GM23338 (cell line): ENCODE measurements at regions not wholly inside any gene's neighbourhood (a gene's known extent, or its start where the extent isn't known, plus 50 kb on each side); places are given as distances from the start of the nearest gene placed in this dataset.

ENCODE experiments used
- ATAC-seq: fragments of 200-7000 bp; cut with Tn5 transposase; 3 replicates; pipeline ENCODE4 v1.9.1; 2020
- DNase-seq: peaks from one replicate; pipeline ENCODE4 v3.0.0-alpha.2; 2015; ENCODE audit warnings: low spot score
- H2AFZ ChIP-seq: fragments of 200-600 bp; sonication (generic); 2 replicates; pipeline ENCODE4 v1.8.0; 2016; ENCODE audit warnings: antibody characterized with exemption, mild to moderate bottlenecking, moderate library complexity
- H3F3A ChIP-seq: fragments of 200-600 bp; sonication (generic); replicated peaks from 2 replicates; pipeline ENCODE4 v1.8.0; 2017; ENCODE audit warnings: antibody characterized with exemption, mixed run types, low read depth
- H3K27ac ChIP-seq: fragments of 200-600 bp; sonication (generic); 2 replicates; pipeline ENCODE4 v1.6.1; 2016; ENCODE audit warnings: low read depth
- H3K27me3 ChIP-seq: fragments of 200-600 bp; sonication (generic); 2 replicates; pipeline ENCODE4 v1.8.0; 2016; ENCODE audit warnings: mild to moderate bottlenecking, mixed run types, moderate library complexity; ENCODE audit not compliant: insufficient read depth
- H3K36me3 ChIP-seq: fragments of 200-600 bp; sonication (generic); 2 replicates; pipeline ENCODE4 v1.8.0; 2016; ENCODE audit warnings: mild to moderate bottlenecking; ENCODE audit not compliant: insufficient read depth
- H3K4me1 ChIP-seq: fragments of 200-600 bp; sonication (generic); 2 replicates; pipeline ENCODE4 v1.8.0; 2016; ENCODE audit warnings: mild to moderate bottlenecking, moderate library complexity; ENCODE audit not compliant: insufficient read depth
- H3K4me2 ChIP-seq: fragments of 200-600 bp; sonication (generic); 2 replicates; pipeline ENCODE4 v1.7.1; 2017; ENCODE audit warnings: mixed run types
- H3K4me3 ChIP-seq: fragments of 200-600 bp; sonication (generic); 2 replicates; pipeline ENCODE4 v1.6.1; 2016; ENCODE audit warnings: mixed run types
- H3K79me2 ChIP-seq: fragments of 200-600 bp; sonication (generic); replicated peaks from 2 replicates; pipeline ENCODE4 v1.8.0; 2017; ENCODE audit warnings: mild to moderate bottlenecking; ENCODE audit not compliant: insufficient read depth
- H3K9me2 ChIP-seq: fragments of 200-600 bp; sonication (generic); 2 replicates; pipeline ENCODE4 v1.8.0; 2017; ENCODE audit not compliant: insufficient read depth
- H4K20me1 ChIP-seq: fragments of 200-600 bp; sonication (generic); replicated peaks from 2 replicates; pipeline ENCODE4 v1.8.0; 2017; ENCODE audit warnings: mild to moderate bottlenecking; ENCODE audit not compliant: insufficient read depth
- H3K27ac Mint-ChIP-seq: 2 replicates; pipeline ENCODE4 v1.8.0; 2020; ENCODE audit warnings: inconsistent platforms, mild to moderate bottlenecking, moderate library complexity, mixed read lengths
- H3K27me3 Mint-ChIP-seq: 3 replicates; pipeline ENCODE4 v1.8.0; 2022; ENCODE audit warnings: low read depth, mild to moderate bottlenecking, moderate library complexity, mixed read lengths, inconsistent platforms; ENCODE audit not compliant: insufficient read depth, poor library complexity
- H3K36me3 Mint-ChIP-seq: 3 replicates; pipeline ENCODE4 v1.8.0; 2021; ENCODE audit warnings: low read depth, mild to moderate bottlenecking, inconsistent platforms, moderate library complexity, mixed read lengths
- H3K4me1 Mint-ChIP-seq: 3 replicates; pipeline ENCODE4 v1.8.0; 2020; ENCODE audit warnings: mild to moderate bottlenecking, inconsistent platforms, mixed read lengths
- H3K4me3 Mint-ChIP-seq: 3 replicates; pipeline ENCODE4 v1.8.0; 2021; ENCODE audit warnings: moderate library complexity, mild to moderate bottlenecking, inconsistent platforms, mixed read lengths
- H3K9me3 Mint-ChIP-seq: 3 replicates; pipeline ENCODE4 v1.8.0; 2020; ENCODE audit warnings: moderate library complexity, mild to moderate bottlenecking, inconsistent platforms, mixed read lengths
- CREB1 ChIP-seq: fragments of 250-450 bp; sonication (Bioruptor Pico); IDR thresholded peaks from 2 replicates; pipeline ENCODE4 v1.5.0; 2020; ENCODE audit warnings: low read depth, mild to moderate bottlenecking, moderate library complexity
- CTCF ChIP-seq, 2 experiments: fragments of 200-600 bp in 1 of 2; sonication (generic) in 1 of 2; conservative IDR thresholded peaks; 2 replicates each; pipeline versions ENCODE4 v1.5.1 to v1.6.1; 2016 to 2017; ENCODE audit warnings: antibody characterized with exemption in 2 of 2, low read depth in 2 of 2, mild to moderate bottlenecking in 2 of 2, moderate library complexity in 1 of 2
- ETS1 ChIP-seq: IDR thresholded peaks from 2 replicates; pipeline ENCODE4 v1.6.1; 2016; ENCODE audit warnings: antibody characterized with exemption
- EZH2 ChIP-seq: fragments of 200-600 bp; sonication (generic); IDR thresholded peaks from one replicate; pipeline ENCODE4 v1.8.0; 2017; ENCODE audit warnings: antibody characterized with exemption, mild to moderate bottlenecking, low read depth; ENCODE audit not compliant: unreplicated experiment
- EZH2phosphoT487 ChIP-seq: fragments of 200-600 bp; sonication (generic); IDR thresholded peaks from one replicate; pipeline ENCODE4 v1.8.1; 2018; ENCODE audit warnings: antibody characterized with exemption; ENCODE audit not compliant: unreplicated experiment
- JUNB ChIP-seq: IDR thresholded peaks from one replicate; pipeline ENCODE4 v1.6.1; 2016; ENCODE audit warnings: antibody characterized with exemption; ENCODE audit not compliant: unreplicated experiment
- NANOG ChIP-seq: IDR thresholded peaks from 2 replicates; pipeline ENCODE4 v1.6.1; 2016; ENCODE audit warnings: antibody characterized with exemption, borderline replicate concordance
- POLR2AphosphoS5 ChIP-seq: IDR thresholded peaks from 2 replicates; pipeline ENCODE4 v1.6.1; 2016; ENCODE audit warnings: antibody characterized with exemption, low read depth
- STAT1 ChIP-seq: IDR thresholded peaks from one replicate; pipeline ENCODE4 v1.6.1; 2016; ENCODE audit warnings: antibody characterized with exemption; ENCODE audit not compliant: unreplicated experiment
- ZNF114 ChIP-seq: fragments of 250-450 bp; sonication (Bioruptor Pico); IDR thresholded peaks from 2 replicates; pipeline ENCODE4 v1.5.0; 2020; ENCODE audit warnings: mild to moderate bottlenecking, moderate library complexity
- ZNF331 ChIP-seq: fragments of 250-450 bp; sonication (Bioruptor Pico); IDR thresholded peaks from 2 replicates; pipeline ENCODE4 v1.5.0; 2020; ENCODE audit warnings: low read depth, mild to moderate bottlenecking, moderate library complexity
- ZNF462 ChIP-seq: fragments of 250-450 bp; sonication (Bioruptor Pico); IDR thresholded peaks from 2 replicates; pipeline ENCODE4 v1.5.0; 2020; ENCODE audit warnings: mild to moderate bottlenecking, moderate library complexity
- TF ChIP-seq, protein P1 (sequence below): IDR thresholded peaks from one replicate; pipeline ENCODE4 v1.6.1; 2018; ENCODE audit warnings: antibody characterized with exemption; ENCODE audit not compliant: unreplicated experiment

DNA sequence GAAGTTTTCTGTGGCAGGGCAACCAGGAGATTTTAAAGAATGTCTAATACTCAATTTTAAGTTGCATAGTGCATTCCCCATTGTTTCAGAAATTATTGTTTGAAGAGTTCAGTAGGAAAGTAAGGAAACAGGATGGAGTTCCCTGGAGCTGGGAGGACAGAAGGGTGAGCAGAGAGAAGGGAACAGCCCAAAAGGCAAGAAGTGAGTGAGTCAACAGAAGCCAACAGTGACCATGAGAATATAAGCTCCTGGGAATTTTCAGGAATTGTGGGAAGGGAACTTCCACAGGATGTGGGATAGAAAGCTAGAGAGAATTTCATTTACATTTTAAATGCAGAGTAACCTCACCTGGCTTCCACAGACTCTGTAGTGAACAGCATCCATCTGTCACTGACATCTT lies 268.1 kb upstream of the ATP5MC3 start:
- Mint-ChIP-seq H3K4me3 (no peak overlapping the region), H3K4me1 (peaks cover 6% of the 10 kb centered on the region), H3K27me3 (peaks cover 6% of the 10 kb centered on the region), H3K36me3 (no peaks in the 10 kb centered on the region), H3K27ac (no peak overlapping the region; the same call in 1 of the 2 replicates), H3K9me3 (no peaks in the 10 kb centered on the region)
- Histone ChIP-seq H3K27ac (no peak overlapping the region), H3K36me3 (no peaks in the 10 kb centered on the region), H3K79me2 (no peaks in the 10 kb centered on the region), H2AFZ (no peak overlapping the region), H3K9me2 (no peaks in the 10 kb centered on the region), H4K20me1 (no peaks in the 10 kb centered on the region), H3K4me1 (peaks cover 5% of the 10 kb centered on the region; the same call in 1 of the 2 replicates), H3K4me3 (no peak overlapping the region), H3F3A (no peaks in the 10 kb centered on the region), H3K4me2 (no peak overlapping the region), H3K27me3 (no peaks in the 10 kb centered on the region)
- TF ChIP-seq NANOG, result no peak
- TF ChIP-seq ZNF114 (CRISPR knock-in tag), result no peak
- TF ChIP-seq ZNF331, result no peak
- no peak for TF ChIP-seq CREB1 (CRISPR knock-in tag)
- TF ChIP-seq CTCF (conservative IDR thresholded peaks at IDR 0.05; ENCODE audit: low read depth in 2 of 2), result no peak
- TF ChIP-seq EZH2, result no peak
- TF ChIP-seq ETS1, result no peak
- no peak for TF ChIP-seq JUNB
- TF ChIP-seq, protein P1, sequence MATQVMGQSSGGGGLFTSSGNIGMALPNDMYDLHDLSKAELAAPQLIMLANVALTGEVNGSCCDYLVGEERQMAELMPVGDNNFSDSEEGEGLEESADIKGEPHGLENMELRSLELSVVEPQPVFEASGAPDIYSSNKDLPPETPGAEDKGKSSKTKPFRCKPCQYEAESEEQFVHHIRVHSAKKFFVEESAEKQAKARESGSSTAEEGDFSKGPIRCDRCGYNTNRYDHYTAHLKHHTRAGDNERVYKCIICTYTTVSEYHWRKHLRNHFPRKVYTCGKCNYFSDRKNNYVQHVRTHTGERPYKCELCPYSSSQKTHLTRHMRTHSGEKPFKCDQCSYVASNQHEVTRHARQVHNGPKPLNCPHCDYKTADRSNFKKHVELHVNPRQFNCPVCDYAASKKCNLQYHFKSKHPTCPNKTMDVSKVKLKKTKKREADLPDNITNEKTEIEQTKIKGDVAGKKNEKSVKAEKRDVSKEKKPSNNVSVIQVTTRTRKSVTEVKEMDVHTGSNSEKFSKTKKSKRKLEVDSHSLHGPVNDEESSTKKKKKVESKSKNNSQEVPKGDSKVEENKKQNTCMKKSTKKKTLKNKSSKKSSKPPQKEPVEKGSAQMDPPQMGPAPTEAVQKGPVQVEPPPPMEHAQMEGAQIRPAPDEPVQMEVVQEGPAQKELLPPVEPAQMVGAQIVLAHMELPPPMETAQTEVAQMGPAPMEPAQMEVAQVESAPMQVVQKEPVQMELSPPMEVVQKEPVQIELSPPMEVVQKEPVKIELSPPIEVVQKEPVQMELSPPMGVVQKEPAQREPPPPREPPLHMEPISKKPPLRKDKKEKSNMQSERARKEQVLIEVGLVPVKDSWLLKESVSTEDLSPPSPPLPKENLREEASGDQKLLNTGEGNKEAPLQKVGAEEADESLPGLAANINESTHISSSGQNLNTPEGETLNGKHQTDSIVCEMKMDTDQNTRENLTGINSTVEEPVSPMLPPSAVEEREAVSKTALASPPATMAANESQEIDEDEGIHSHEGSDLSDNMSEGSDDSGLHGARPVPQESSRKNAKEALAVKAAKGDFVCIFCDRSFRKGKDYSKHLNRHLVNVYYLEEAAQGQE, result no peak
- TF ChIP-seq STAT1, result no peak
- TF ChIP-seq POLR2AphosphoS5, result no peak
- TF ChIP-seq ZNF462 (CRISPR knock-in tag), result no peak
- TF ChIP-seq EZH2phosphoT487, result no peak
- no peak for ATAC-seq
- DNase-seq, result no peak
